ENCODE measurements at regions not wholly inside any gene's neighbourhood (a gene's known extent, or its start where the extent isn't known, plus 50 kb on each side); places are given as distances from the start of the nearest gene placed in this dataset.

- Mint-ChIP-seq H3K4me1 (no peaks in the 10 kb centered on the region), H3K9me3 (no peaks in the 10 kb centered on the region), H3K27ac (no peak overlapping the region), H3K4me3 (no peak overlapping the region), H3K27me3 (peaks cover 12% of the 10 kb centered on the region), H3K36me3 (no peaks in the 10 kb centered on the region)
- no peak for DNase-seq
Observed at GRCh38 chr6:56904068-56904467, 50.8 kb upstream of the BEND6 start.

DNA sequence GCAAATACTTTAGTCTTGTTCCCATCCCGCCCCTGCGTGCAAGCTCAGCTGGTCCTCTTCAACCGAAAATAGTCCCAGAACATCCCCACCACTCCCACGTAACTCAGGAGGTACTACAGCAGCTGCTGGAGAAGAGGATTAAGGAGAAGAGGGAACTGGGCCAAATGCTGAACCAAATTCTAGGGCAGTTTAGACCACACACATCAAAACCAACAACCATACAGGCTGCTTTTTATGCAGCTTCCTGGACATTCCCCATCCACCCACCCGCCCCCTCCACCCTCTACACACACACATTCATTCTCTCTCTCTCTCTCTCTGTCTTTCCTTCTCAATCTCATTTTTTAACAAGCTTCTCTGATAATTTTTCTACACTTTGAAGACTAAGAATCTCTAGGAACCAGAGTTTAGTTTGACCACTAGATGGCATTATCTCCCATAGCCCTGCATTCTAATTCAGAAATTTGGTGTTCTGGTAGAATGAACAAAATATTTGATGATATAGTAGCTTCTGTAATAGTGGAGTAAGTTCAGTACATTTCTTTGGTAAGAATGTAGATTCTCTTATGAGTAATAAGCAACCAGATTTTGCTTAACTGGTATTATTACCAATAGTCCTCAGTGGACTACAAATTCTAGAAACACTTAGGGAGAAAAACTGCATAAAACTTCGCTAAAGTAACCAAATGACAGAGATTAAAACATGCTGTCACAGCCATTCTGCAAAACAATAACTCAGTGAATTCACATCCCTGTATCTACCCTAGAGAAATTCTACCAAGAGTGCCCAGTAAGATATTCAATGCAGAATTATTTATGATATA, 52.1 kb upstream of the BEND6 start:
- no peak overlapping the region for H3K4me3 Mint-ChIP-seq
- peaks cover 12% of the 10 kb centered on the region for H3K27me3 Mint-ChIP-seq
- H3K9me3 Mint-ChIP-seq = no peaks in the 10 kb centered on the region
- no peak overlapping the region for H3K27ac Mint-ChIP-seq
- DNase-seq = no peak
- no peaks in the 10 kb centered on the region for H3K4me1 Mint-ChIP-seq
- H3K36me3 Mint-ChIP-seq = no peaks in the 10 kb centered on the region

- H3K4me1 Mint-ChIP-seq = no peaks in the 10 kb centered on the region
- H3K27me3 Mint-ChIP-seq = peaks cover 9% of the 10 kb centered on the region
- no peak overlapping the region for H3K4me3 Mint-ChIP-seq
- no peak overlapping the region for H3K27ac Mint-ChIP-seq
- no peaks in the 10 kb centered on the region for H3K36me3 Mint-ChIP-seq
- no peak for DNase-seq
- no peaks in the 10 kb centered on the region for H3K9me3 Mint-ChIP-seq
Observed at GRCh38 chr6:56900784-56901183, 54.1 kb upstream of the BEND6 start.

DNA sequence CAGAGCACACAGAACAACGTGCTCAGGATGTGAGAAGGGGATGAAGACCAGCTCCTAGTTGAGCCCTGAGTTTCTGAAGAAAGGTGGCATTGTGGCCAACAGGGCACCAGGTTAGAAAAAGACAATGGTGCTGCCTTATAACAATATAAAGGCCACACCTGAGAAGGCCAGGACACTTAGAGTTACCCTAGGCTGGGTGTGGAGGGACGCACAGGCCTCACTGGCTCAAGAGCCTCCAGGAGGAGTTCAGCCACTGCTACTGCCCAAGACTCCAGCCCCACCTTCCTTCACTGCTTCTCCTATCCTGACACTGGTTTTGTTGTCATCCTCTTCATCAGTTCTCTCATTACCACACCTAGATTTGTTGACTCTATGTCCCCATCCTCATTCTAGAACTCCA, 55.2 kb upstream of the BEND6 start:
- no peak overlapping the region for H3K27ac Mint-ChIP-seq
- H3K4me3 Mint-ChIP-seq = no peak overlapping the region
- no peaks in the 10 kb centered on the region for H3K4me1 Mint-ChIP-seq
- peaks cover 4% of the 10 kb centered on the region for H3K27me3 Mint-ChIP-seq
- no peaks in the 10 kb centered on the region for H3K9me3 Mint-ChIP-seq
- no peaks in the 10 kb centered on the region for H3K36me3 Mint-ChIP-seq
- no peak for DNase-seq

- no peak overlapping the region for H3K4me3 Mint-ChIP-seq
- DNase-seq = no peak
- no peaks in the 10 kb centered on the region for H3K9me3 Mint-ChIP-seq
- H3K4me1 Mint-ChIP-seq = no peaks in the 10 kb centered on the region
- no peaks in the 10 kb centered on the region for H3K36me3 Mint-ChIP-seq
- H3K27me3 Mint-ChIP-seq = peaks cover 4% of the 10 kb centered on the region
- H3K27ac Mint-ChIP-seq = no peak overlapping the region
Observed at GRCh38 chr6:56899311-56899710, 55.6 kb upstream of the BEND6 start.

GRCh38 chr6:56897789-56898529, 56.9 kb upstream of the BEND6 start:
- Mint-ChIP-seq H3K27ac (no peak overlapping the region), H3K27me3 (peaks cover 4% of the 10 kb centered on the region), H3K9me3 (no peaks in the 10 kb centered on the region), H3K4me3 (no peak overlapping the region), H3K4me1 (no peaks in the 10 kb centered on the region), H3K36me3 (no peaks in the 10 kb centered on the region)
- DNase-seq = no peak

- Mint-ChIP-seq H3K27ac (no peak overlapping the region), H3K36me3 (no peaks in the 10 kb centered on the region), H3K4me3 (no peak overlapping the region), H3K9me3 (no peaks in the 10 kb centered on the region), H3K4me1 (peaks cover 21% of the 10 kb centered on the region), H3K27me3 (no peaks in the 10 kb centered on the region)
- no peak for DNase-seq
Observed at GRCh38 chr6:56891754-56892153, 63.2 kb upstream of the BEND6 start.

GRCh38 chr6:56890683-56891429, 64.1 kb upstream of the BEND6 start:
- H3K4me1 Mint-ChIP-seq = peaks cover 21% of the 10 kb centered on the region
- no peaks in the 10 kb centered on the region for H3K9me3 Mint-ChIP-seq
- no peak overlapping the region for H3K4me3 Mint-ChIP-seq
- no peaks in the 10 kb centered on the region for H3K27me3 Mint-ChIP-seq
- no peaks in the 10 kb centered on the region for H3K36me3 Mint-ChIP-seq
- DNase-seq = no peak
- no peak overlapping the region for H3K27ac Mint-ChIP-seq

- Mint-ChIP-seq H3K27me3 (no peaks in the 10 kb centered on the region), H3K36me3 (no peaks in the 10 kb centered on the region), H3K9me3 (no peaks in the 10 kb centered on the region), H3K4me1 (peaks cover 21% of the 10 kb centered on the region), H3K27ac (no peak overlapping the region), H3K4me3 (no peak overlapping the region)
- no peak for DNase-seq
Observed at GRCh38 chr6:56890066-56890465, 64.8 kb upstream of the BEND6 start.

- Mint-ChIP-seq H3K36me3 (no peaks in the 10 kb centered on the region), H3K27me3 (no peaks in the 10 kb centered on the region), H3K9me3 (no peaks in the 10 kb centered on the region), H3K4me3 (no peak overlapping the region), H3K27ac (no peak overlapping the region), H3K4me1 (peaks cover 21% of the 10 kb centered on the region)
- DNase-seq = no peak
Observed at GRCh38 chr6:56889492-56889891, 65.4 kb upstream of the BEND6 start.

GRCh38 chr6:56888687-56889086, 66.2 kb upstream of the BEND6 start:
- Mint-ChIP-seq H3K9me3 (no peaks in the 10 kb centered on the region), H3K27ac (no peak overlapping the region), H3K4me3 (no peak overlapping the region), H3K4me1 (peaks cover 21% of the 10 kb centered on the region), H3K36me3 (no peaks in the 10 kb centered on the region), H3K27me3 (no peaks in the 10 kb centered on the region)
- no peak for DNase-seq

DNA sequence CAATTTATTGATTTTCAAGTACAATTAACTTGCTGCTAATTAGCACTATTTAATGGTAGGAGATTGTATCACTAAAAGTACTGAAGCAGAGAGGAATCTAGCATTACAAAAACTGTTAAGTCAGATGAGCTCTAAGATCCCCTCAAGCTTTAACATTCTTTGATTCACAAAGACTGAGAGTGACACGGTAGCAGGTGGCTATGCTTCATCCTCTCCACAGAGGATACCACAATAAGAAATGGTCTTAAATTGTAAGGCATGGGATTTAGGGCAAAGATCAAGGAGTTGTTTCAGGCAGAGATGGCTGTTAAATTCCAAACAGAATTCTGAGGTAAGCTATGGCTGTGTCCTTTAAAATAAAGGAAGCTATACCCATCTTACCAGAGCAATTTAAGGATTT, 67.8 kb upstream of the BEND6 start:
- peaks cover 21% of the 10 kb centered on the region for H3K4me1 Mint-ChIP-seq
- H3K36me3 Mint-ChIP-seq = no peaks in the 10 kb centered on the region
- no peak overlapping the region for H3K27ac Mint-ChIP-seq
- no peak for DNase-seq
- H3K9me3 Mint-ChIP-seq = no peaks in the 10 kb centered on the region
- no peaks in the 10 kb centered on the region for H3K27me3 Mint-ChIP-seq
- no peak overlapping the region for H3K4me3 Mint-ChIP-seq

GRCh38 chr6:56877922-56878321, 77.0 kb upstream of the BEND6 start:
- Mint-ChIP-seq H3K4me1 (no peaks in the 10 kb centered on the region), H3K4me3 (no peak overlapping the region), H3K27me3 (peaks cover 9% of the 10 kb centered on the region), H3K9me3 (no peaks in the 10 kb centered on the region), H3K27ac (no peak overlapping the region), H3K36me3 (no peaks in the 10 kb centered on the region)
- no peak for DNase-seq

DNA sequence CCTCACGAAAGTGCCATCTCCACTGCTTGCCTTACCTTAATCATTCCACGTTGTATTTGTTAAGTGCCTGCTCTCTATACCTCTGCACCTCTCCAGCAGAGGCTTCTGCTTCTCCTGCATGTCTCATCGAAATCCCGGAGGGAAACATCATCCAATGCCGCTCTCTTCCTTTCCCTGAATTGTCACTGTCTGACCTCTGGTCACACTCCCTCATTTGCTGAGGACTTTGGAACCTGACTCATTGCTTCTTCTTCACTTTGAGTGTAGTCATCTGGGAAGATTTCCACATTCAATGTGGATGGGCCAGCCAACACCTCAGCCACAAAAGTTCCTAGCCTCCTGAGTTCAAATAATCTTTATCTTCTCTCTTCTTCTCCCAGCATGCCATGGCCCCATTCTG, 78.9 kb upstream of the BEND6 start:
- Mint-ChIP-seq H3K36me3 (no peaks in the 10 kb centered on the region), H3K27me3 (peaks cover 9% of the 10 kb centered on the region), H3K27ac (no peak overlapping the region), H3K9me3 (no peaks in the 10 kb centered on the region), H3K4me1 (no peaks in the 10 kb centered on the region), H3K4me3 (no peak overlapping the region)
- no peak for DNase-seq

DNA sequence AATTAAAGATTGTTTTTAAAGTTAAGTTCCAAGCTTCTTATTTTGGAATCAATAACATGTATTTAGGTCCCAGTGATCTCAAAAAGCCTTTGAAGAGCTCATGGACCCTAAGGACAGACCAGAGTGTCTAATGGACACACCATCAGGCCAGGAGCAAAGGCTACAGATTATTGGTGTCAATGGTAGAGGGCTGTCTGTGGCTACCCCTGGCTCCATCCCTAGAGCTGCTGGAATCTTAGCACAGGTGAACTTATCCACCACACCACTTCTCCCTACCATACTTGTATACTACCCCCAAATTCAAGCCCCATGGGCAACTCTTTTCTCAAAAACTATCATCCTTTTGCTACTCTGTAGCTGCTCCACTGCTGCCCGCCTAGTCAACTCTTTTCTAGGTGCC, 79.4 kb upstream of the BEND6 start:
- H3K27me3 Mint-ChIP-seq = peaks cover 9% of the 10 kb centered on the region
- no peak for DNase-seq
- no peaks in the 10 kb centered on the region for H3K36me3 Mint-ChIP-seq
- H3K9me3 Mint-ChIP-seq = no peaks in the 10 kb centered on the region
- H3K27ac Mint-ChIP-seq = no peak overlapping the region
- H3K4me1 Mint-ChIP-seq = no peaks in the 10 kb centered on the region
- no peak overlapping the region for H3K4me3 Mint-ChIP-seq
